Myocyte (in vitro differentiated cells): ENCODE measurements at regions not wholly inside any gene's neighbourhood (a gene's known extent, or its start where the extent isn't known, plus 50 kb on each side); places are given as distances from the start of the nearest gene placed in this dataset.
"Not testable (repeated sequence)": the region's sequence is repeated elsewhere in the genome, so short reads cannot be mapped to it uniquely, and the experiment has no call there.

ENCODE experiments used
- DNase-seq: peaks from one replicate; pipeline ENCODE4 v3.0.0-alpha.2; 2012; ENCODE audit warnings: low read depth

- DNase-seq, result no peak
Observed at GRCh38 chr16:9014389-9014788, 50.7 kb upstream of the USP7 start.

DNA sequence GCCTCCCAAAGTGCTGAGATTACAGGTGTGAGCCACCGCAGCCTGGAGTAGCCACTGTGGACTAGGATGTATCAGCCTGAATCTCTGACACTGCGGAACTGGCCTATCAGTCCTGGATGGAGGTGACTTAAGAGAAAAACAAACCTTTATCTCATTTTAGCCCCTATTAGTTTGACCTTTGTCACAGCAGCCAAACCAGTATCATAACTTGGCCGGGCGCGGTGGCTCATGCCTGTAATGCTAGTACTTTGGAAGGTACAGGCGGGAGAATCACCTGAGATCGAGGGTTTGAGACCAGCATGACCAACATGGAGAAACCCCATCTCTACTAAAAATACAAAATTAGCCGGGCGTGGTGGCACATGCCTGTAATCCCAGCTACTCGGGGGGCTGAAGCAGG is 51.8 kb upstream of the USP7 start:
- DNase-seq, result no peak

GRCh38 chr16:9016005-9016404 is 52.3 kb upstream of the USP7 start:
- not testable (repeated sequence) for DNase-seq

DNA sequence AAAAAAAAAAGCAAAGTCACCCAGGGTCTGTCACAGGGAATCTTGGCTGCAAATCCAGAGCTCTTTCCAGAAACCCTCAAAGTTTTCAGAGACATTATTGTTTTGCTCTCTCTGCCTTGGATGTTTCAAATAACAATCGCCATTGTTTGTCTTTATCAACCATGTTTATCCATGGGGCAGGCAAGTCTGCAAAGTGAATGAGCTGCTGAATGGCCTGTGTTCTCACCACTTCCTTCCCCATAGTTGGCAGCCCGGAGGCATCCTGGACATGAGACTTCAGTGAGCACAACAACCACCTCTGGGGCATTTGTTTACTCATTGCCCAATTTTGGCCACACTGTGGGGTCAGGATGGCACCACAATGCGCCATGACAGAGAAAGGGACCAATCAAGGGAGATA is 53.1 kb upstream of the USP7 start:
- DNase-seq, result no peak

DNA sequence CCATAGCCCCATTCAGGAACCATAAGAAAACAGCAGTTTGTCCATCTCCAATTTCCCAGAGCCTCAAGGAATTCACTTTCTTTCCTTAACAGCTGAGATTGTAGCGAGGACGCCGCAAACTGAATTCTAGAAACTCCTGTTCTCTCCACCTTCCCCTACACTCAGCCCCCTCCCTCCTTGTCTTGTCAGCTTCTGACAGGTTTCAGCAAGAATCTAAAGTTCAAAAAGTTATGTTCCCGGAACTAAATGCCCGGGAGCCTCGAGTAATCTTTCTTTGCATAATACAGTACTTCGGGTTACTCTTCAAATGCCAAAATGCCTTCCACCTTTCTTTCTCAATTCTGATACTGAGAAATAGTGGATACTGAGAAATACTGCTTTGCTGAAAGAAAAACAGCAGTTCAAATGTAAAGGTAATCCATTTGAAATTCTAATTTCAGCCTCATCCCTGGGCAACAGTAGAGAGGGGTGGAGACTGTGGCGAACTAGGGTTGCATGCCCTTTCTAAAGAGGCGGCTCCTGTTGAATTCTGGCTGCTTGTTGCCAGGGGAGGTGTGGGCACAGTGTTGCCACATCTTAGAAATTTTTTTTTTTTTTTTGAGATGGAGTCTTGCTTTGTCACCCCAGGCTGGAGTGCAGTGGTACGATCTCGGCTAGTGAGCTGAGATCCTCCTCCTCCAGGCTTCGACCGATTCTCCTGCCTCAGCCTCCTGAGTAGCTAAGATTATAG is 63.5 kb upstream of the USP7 start:
- no peak for DNase-seq

- DNase-seq, result not testable (repeated sequence)
Observed at GRCh38 chr16:9028491-9028890, 63.0 kb upstream of the HAPSTR1 start.

DNA sequence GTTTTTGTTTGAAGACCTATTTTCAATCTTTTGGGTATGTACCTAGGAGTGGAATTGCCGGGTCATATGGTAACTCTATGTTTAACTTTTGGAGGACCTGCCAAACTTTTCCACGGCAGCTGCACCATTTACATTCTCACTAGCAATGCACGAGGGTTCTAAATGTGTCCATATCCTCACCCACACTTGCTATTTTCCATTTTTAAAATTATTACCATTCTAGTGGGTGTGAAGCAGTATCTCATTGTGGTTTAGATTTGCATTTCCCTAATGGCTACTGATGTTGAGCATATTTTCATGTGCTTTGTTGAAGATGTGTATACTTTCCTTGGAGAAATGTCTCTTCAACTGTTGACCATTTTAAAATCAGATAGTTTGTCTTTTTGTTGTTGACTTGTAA is 60.3 kb upstream of the HAPSTR1 start:
- no peak for DNase-seq

DNA sequence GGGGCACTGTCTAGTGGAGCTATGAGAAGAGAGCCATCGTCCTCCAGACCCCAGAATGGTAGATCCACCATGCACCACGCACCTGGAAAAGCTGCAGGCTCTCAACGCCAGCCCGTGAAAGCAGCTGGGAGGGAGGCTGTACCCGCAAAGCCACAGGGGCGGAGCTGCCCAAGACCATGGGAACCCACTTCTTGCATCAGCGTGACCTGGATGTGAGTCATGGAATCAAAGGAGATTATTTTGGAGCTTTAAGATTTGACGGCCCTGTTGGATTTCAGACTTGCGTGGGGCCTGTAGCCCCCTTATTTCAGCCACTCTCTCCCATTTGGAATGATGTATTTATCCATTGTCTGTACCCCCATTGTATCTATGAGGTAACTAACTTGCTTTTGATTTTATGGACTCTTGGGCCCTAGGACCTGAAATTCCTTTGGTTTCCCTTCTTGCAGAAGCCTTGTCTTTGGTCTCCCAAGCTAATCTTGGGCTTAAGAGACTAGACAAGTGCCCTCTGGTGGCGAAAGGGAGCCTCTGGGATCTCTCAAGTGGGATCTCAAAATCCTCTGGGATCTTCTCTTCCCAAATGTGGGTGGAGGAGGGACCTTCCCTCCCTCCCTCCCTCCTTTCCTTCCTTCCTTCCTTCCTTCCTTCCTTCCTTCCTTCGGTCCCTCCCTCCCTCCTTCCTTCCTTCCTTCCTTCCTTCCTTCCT is 58.2 kb upstream of the HAPSTR1 start:
- DNase-seq, result peak; percentile 72

GRCh38 chr16:9034056-9034455 is 57.4 kb upstream of the HAPSTR1 start:
- no peak for DNase-seq

DNA sequence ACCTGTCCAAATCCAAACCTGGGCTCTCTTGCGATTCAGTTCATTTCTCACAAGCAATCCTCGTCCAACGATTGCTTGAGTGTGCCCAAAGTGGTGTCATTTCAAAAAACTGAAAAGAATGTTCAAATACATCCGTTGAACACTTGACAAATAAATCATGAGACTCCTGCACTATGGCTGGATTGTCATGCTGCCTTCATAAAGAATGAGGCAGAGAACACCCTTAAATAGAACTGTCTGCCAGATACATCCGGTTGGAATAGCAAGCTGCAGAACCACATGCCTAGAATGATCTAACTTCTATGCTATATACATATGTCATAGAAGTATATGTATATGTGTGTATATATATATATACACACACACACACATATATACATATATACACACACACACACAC is 55.4 kb upstream of the HAPSTR1 start:
- no peak for DNase-seq

DNA sequence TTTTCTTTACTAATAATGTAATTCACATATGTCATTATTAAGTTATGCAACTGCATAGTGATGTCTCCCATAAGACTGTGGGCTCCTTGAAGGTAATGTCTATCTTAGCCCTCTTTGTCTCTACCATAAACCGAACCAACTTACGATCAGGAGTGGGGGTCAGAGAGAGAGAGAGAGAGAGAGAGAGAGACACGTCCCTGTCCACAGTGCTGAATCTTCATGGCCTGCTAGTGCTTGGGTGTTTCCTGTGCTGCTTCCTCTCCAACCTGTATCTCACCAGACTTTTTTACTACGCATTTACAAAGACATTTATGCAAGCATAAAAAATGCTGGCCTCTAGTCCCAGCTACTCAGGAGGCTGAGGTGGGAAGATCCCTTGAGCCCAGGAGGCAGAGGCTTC is 52.2 kb upstream of the HAPSTR1 start:
- DNase-seq, result peak; percentile 32

- DNase-seq, result no peak
Observed at GRCh38 chr16:9040800-9041412, 50.5 kb upstream of the HAPSTR1 start.
